Activated effector memory CD4-positive, alpha-beta T cell treated with anti-CD3 and anti-CD28 coated beads, Interleukin-2, amount 50 U/mL, for 16 hours (primary cell): ENCODE measurements at regions not wholly inside any gene's neighbourhood (a gene's known extent, or its start where the extent isn't known, plus 50 kb on each side); places are given as distances from the start of the nearest gene placed in this dataset.
"Not testable (repeated sequence)": the region's sequence is repeated elsewhere in the genome, so short reads cannot be mapped to it uniquely, and the experiment has no call there.

ENCODE experiments used
- DNase-seq: peaks from one replicate; pipeline ENCODE4 v3.0.0-alpha.2; 2020

GRCh38 chr22:23437107-23437395, 143.0 kb downstream of the IGLL1 start:
- DNase-seq = not testable (repeated sequence)

- not testable (repeated sequence) for DNase-seq
Measured at GRCh38 chr22:23436354-23437106, 143.6 kb downstream of the IGLL1 start.

- not testable (repeated sequence) for DNase-seq
Measured at GRCh38 chr22:23435186-23435585, 144.9 kb downstream of the IGLL1 start.

- DNase-seq = not testable (repeated sequence)
Measured at GRCh38 chr22:23434198-23434830, 145.8 kb downstream of the IGLL1 start.

GRCh38 chr22:23433127-23434005, 146.7 kb downstream of the IGLL1 start:
- peak; percentile 76 for DNase-seq

- not testable (repeated sequence) for DNase-seq
Measured at GRCh38 chr22:23432719-23433118, 147.4 kb downstream of the IGLL1 start.

- no peak for DNase-seq
Measured at GRCh38 chr22:23431337-23432072, 148.6 kb downstream of the IGLL1 start.

GRCh38 chr22:23424551-23425068, 155.5 kb downstream of the IGLL1 start:
- not testable (repeated sequence) for DNase-seq

- no peak for DNase-seq
Measured at GRCh38 chr22:23424031-23424430, 156.1 kb downstream of the IGLL1 start.

GRCh38 chr22:23422281-23422680, 157.8 kb downstream of the IGLL1 start:
- not testable (repeated sequence) for DNase-seq

- not testable (repeated sequence) for DNase-seq
Measured at GRCh38 chr22:23421300-23421699, 158.8 kb downstream of the IGLL1 start.

- DNase-seq = no peak
Measured at GRCh38 chr22:23419931-23420330, 160.2 kb downstream of the IGLL1 start.

GRCh38 chr22:23419171-23419570, 160.9 kb downstream of the IGLL1 start:
- DNase-seq = no peak

- DNase-seq = no peak
Measured at GRCh38 chr22:23418159-23418788, 161.8 kb downstream of the IGLL1 start.

- not testable (repeated sequence) for DNase-seq
Measured at GRCh38 chr22:23417327-23417726, 162.8 kb downstream of the IGLL1 start.

GRCh38 chr22:23416169-23416690, 163.9 kb downstream of the IGLL1 start:
- DNase-seq = not testable (repeated sequence)

GRCh38 chr22:23415490-23415851, 164.6 kb downstream of the IGLL1 start:
- no peak for DNase-seq

- DNase-seq = no peak
Measured at GRCh38 chr22:23414727-23415489, 165.2 kb downstream of the IGLL1 start.

GRCh38 chr22:23411739-23412138, 168.4 kb downstream of the IGLL1 start:
- DNase-seq = no peak

- DNase-seq = no peak
Measured at GRCh38 chr22:23410411-23410810, 169.7 kb downstream of the IGLL1 start.

- DNase-seq = no peak
Measured at GRCh38 chr22:23409976-23410375, 170.1 kb downstream of the IGLL1 start.
